Forelimb muscle (tissue), 1 donor: ENCODE measurements at regions not wholly inside any gene's neighbourhood (a gene's known extent, or its start where the extent isn't known, plus 50 kb on each side); places are given as distances from the start of the nearest gene placed in this dataset.
"Not testable (repeated sequence)": the region's sequence is repeated elsewhere in the genome, so short reads cannot be mapped to it uniquely, and the experiment has no call there.

Source experiments
- DNase-seq: peaks from one replicate; pipeline ENCODE4 v3.0.0-alpha.2; 2013; ENCODE audit warnings: low read depth

DNA sequence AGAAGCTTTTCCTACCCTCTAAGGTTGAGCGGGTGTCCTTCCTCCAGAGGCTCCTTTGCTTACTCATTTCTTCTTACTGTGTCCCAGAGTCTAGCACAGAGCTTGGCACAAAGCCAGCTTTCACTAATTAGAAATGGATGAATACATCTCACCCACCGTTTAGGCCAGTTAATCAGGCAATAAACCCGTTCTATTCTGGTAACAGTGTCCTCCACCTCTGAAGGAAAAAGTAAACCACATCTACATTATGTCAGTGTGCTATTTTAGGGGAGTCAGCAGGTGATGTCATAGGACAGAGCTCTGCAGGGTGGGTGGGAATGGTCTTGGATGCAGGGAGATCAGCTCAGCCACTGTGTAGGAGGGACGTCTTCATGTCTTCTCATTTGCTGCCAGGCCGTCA, 109.2 kb downstream of the OSTF1 start:
- DNase-seq: no peak

DNA sequence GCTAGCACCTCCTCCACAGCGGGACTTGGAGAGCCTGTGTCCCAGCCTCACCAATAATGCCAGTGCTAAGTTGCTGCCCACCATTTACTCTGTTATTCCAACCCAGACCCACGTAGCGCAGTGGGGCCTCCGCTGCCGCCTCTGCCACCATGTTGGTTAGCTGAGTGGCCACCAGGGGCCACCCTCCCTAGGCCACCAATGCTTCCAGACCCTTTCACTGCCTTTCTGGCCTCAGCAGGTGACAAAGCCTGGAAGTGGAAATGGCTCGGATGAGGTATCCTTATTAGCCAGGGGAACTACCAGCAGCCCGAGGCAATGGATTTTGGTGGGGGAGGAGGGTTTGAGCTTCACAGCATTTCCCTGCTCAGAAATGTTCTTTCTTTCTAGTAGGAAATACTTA, 110.1 kb downstream of the OSTF1 start:
- DNase-seq: no peak

DNA sequence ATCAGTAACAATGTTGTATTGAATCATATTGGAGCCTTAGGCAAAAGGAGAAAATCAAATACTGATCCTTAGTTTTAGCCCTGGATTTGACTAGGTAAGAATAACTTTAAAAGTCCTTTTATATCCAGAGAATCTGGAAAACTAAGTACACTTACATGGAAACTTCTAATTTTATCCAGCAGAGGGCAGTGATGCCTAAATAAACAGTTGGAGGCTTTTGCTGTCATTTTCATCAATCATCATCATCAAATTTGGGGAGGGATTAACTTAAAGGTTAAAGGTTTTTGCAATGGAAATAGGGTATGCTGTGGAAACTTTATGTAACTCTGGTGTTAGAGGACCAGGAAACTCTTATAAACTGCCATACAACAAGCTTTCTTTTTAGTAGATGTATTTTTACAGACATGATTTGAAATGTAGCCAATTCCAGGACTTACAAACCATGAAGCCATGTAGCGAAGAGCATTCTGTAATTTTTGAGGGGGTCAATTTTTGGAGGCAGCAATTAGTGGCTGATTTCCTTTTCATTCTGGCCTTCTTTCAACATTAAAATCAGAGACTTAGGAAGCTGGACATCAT, 112.7 kb downstream of the OSTF1 start:
- DNase-seq: peak; percentile 19

DNA sequence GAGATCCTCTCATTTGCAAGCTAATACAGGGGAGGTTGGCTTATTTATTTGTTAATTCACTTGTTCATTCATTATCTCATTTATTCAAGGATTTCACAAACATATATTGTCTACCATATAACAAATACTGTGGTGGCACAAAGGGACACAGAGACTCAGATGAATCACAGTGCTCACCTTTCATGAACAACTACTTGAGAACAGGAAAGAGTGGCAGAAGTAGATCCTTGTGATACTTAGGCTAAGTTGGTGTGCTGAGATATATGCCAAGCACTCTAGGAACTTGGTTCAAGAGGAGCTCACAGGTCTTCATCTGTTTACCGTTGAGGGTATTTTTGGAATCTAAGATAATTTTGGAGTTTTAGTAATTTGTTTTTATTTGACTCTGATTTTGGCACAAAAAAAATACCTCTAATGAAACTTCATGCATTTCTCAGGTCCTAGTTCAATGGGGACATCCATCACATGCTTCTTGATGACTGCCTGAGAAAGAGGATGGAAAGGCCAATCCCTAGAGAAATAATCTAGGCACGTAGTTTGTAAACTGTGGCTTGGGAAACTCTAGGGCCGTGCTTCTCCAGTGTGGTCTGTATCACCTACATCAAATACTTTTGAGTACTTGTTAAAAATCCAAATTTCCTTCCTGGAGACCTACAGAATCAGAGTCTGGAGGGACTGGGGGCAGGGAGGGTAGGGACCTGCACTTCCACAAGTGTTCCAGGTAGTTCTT, 113.3 kb downstream of the OSTF1 start:
- no peak for DNase-seq

DNA sequence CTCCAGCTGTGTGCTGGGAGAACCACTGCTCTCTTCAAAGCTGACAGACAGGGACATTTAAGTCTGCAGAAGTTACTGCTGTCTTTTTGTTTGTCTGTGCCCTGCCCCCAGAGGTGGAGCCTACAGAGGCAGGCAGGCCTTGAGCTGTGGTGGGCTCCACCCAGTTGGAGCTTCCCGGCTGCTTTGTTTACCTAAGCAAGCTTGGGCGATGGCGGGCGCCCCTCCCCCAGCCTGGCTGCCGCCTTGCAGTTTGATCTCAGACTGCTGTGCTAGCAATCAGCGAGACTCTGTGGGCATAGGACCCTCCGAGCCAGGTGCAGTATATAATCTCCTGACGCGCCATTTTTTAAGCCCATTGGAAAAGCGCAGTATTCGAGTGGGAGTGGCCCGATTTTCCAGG, 119.7 kb downstream of the OSTF1 start:
- DNase-seq: not testable (repeated sequence)

DNA sequence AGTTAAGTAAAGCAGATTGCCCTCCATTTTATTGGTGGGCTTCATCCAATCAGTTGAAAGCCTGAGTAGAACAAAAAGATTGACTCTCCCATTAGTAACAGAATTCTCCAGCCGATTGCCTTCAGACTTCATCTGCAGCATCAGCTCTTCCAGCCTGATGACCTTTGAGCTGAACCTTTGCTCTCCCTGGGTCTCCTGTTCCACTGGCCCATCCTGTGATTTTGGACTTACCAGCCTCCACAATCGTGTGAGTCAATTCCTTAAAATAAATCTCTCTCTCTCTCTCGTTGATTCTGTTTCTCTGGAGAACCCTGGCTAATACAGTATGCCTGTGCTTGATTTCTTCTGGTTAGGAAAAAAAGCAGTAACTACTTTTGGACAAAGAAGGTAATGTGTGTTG, 121.9 kb downstream of the OSTF1 start:
- no peak for DNase-seq

DNA sequence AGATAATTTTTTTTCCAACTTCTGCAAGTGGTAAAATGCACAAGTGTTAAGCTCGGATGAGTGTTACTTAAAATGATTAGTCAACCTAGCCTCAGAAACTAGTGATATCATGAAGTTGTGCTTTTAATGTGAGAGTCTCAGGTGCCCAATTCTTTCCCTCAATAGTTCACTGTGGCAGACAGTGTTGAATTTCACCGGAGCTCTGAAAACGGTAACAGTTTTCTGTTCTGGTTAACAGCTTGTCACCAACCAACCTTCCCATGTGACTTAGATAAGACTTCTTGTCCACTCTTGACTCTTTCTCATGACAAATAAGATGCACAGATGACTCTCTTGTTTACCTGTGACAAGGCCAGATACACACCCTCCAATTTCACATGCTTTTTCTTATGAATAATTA, 125.5 kb downstream of the OSTF1 start:
- no peak for DNase-seq

DNA sequence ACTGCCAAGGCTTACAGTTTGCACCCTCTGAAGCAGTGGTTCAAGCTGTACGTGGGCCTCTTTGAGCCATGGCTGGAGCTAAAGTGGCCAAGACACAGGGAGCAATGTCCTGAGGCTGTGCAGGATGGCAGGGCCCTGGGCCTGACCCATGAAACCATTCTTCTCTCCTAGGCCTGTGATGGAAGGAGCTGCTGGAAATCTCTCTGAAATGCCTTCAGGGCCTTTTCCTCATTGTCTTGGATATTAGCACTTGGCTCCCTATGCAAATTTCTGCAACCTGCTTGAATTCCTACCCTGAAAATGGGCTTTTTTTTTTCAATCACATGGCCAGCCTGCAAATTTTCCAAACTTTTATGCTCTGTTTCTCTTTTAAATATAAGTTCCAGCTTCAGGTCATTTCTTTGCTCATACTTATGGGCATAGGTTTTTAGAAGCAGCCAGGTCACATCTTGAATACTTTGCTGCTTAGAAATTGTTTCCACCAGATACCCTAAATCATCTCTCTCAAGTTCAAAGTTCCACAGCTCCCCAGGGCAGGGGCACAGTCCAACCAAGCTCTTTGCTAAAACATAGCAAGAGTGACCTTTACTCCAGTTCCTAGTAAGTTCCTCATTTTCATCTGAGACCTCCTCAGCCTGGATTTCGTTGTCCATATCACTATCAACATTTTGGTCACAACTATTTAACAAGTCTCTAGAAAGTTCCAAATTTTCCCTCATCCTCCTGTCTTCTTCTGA, 138.3 kb downstream of the OSTF1 start:
- no peak for DNase-seq

DNA sequence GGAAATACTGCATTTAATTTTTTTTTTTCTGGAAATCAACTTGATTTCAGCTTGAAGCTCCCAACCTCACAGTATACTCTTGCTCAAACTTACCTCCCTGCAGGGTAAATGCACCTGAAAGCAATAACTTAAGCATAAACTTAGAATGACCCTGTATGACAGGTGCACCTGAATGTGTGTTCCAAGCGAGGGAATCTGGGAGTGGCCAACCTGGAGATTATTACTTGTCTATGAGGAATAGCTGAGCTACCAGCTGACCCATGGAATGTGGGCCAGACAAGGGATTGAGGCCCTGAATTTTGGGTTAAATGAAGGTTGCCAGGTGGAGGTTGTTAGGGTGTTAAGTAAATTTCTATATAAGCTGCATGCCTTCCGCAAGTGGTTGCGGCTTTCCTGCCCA, 140.6 kb downstream of the OSTF1 start:
- DNase-seq: no peak

DNA sequence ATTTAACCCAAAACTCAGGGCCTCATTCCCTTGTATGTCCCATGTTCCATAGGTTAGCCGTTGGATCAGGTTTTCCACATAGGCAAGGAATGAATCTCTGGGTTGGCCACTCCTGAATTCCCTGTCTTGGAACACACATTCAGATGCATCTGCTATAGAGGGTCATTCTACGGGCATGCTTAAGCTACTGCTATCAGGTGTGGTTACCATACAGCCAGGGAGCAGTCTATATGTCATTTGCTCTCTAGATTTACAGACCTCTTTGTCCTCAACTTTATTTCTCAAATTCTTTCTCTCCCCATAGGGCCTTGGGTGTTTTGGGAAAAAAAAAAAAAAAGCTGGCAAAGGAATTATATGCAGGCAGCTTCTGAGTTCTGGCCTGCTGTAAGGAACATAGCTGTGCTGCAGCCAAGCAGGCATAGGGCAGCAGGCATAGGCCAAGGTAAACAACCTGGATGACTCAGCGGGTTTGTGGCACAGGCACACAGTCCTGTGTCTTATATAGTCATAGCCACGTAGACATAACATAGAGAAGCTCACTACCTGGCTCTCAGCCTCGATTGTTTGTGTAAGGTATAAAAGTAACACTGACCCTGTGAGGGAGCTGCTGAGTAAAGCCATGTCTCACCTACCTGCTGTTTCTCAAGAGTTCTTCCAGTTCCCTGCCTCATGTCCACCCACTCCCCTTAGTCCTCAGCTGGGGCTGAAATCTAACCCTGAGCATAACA, 141.5 kb downstream of the OSTF1 start:
- no peak for DNase-seq

DNA sequence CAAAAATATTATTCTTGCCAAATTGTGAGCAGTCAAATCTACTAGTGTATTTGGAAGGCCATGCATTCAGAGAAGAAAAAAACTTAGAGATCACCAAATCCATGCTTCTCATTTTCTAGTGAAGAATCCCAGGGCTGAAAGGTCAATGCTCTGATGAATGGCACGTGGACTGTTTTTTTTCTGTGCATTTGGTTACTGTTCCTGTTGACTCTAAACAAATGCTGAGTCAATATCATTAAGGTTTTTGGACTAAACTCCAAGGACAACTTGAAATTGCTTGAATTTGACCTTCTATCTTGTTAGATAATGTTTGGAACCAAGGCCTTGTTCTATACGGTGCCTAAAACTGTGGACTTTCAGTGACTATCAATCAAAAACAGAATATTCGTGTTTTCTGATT, 142.2 kb downstream of the OSTF1 start:
- no peak for DNase-seq

DNA sequence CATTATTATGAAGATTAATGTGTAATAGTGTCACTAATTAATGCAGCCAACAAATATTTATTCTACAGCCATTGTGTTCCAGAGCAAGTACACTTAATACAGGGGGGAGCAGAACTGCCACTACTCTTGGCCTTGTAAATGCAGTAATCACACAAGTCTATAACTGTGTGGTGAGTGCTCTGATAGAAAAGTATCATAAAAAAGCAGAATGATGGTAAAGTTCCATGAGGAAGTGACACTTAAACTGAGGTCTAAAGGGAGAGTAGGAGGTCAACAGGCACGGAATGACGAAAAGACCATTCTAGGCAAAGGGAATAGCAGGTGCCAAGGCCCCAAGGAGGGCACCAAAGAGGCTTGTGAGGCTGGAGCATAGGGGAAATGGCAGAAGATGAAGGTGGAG, 142.9 kb downstream of the OSTF1 start:
- no peak for DNase-seq

DNA sequence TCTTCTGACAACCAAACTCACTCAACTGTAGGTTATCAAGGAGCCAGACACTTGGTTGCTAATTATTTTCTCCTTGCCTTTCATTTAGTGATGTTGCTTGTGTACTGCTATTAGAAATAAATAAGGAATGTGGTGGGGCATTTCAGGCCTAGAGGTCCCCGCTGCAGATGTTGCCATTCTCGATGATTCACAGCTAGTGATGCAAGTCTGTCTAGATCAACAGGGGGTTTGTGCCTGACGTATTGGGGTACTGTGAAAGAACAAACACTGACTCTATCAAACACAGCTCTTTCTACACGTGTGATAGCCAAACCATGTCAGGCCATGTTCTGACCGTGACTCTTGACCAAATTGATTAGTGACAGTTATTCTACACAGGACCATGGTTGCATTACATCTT, 144.7 kb downstream of the OSTF1 start:
- no peak for DNase-seq

DNA sequence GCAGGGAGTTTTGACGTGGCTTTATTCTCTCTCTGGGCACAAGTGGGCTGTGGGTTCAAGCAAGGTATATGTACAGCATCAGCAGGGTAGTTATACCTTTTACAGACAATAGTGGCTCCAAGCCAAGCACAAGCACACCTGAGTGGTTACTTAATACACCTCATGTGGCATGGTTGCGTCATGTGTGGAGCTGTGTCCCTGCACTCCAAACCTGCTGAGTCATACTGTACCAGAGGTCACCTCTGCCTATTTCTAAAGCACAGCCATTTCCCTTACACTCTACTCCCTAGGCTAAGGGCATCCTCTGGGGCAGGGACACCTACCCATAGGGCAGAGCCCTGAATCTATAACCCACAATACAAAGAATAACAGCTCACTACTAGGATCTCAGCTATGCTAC, 147.3 kb downstream of the OSTF1 start:
- DNase-seq: no peak

DNA sequence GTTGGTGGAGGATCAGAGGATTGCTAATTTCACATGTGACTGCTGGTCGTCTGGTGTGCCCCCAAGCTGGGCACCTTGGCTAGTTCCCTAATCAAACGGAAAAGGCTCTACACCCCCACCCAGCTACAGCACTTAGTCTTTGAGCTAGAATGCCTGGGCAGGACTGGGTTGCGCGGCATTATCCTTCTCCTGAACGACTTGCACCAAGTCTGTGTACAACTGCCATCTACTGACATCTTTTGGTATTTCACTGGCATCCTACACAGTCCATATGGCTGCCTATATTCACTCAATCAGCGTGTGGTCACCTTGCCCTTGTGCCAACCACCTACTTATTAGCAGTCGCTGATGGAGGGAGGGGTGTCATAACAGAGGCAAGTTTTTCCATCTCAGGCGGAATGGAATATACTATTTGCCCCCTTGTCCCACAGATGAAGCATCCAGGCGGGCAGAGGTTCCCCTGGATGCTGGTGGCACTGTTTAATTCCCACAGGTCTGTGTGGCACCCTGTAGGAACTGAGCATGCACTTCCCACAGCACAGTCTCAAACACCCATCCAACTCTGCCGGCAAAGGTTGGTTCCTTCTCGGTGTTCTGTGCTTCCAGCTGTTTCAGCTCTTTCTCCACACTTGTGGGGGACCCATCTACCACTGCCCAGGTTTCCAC, 150.1 kb downstream of the OSTF1 start:
- peak; percentile 19 for DNase-seq

DNA sequence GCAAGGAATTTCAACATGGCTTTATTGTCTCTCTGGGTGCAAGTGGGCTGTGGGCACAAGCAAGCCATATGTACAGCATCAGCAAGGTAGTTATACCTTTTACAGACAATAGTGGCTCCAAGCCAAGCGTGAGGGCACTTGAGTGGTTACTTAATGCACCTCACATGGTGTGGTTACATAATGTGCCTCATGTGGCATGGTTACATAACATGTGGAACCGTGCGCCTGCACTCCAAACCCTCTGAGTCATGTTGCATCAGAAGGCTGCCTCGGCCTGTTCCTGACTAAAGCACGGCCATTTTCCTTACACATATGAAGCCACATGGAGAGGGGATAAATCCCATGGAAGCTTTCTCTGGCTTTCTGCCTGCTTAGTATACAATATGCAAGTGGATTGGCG, 150.9 kb downstream of the OSTF1 start:
- DNase-seq: no peak

DNA sequence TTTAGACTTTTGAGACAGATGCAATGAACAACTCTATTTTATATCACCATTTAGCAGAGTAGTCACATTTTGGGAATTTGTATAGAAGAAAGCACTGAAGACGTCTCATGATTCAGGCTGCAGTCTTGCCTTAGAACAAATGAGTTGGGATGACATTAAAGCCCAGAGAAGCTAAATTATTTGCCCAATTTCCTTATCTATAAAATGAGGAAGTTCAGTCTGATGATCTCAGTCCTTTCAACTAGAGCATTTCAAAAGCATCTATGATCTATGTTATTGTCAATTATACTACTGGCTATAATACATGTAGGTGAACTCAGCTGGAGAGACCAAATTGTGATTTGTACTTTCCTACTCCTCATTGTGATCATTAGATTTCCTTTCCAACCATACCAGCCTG, 154.1 kb downstream of the OSTF1 start:
- DNase-seq: no peak

DNA sequence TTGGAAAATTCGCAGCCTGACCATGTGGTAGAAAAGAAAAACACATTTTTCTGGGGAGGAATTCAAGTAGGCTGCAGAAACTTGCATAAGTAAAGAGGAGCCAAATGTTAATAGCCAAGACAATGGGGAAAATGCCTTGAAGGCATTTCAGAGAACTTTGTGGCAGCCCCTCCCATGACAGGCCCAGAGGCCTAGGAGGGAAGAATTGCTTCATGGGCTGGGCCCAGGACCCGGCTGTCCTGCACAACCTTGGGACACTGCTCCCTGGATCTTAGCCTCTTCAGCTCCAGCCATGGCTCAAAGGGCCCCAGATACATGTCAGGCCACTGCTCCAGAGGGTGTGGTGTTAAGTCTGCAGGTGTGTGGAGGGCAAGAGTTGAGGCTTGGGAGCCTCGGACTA, 158.6 kb downstream of the OSTF1 start:
- DNase-seq: no peak

DNA sequence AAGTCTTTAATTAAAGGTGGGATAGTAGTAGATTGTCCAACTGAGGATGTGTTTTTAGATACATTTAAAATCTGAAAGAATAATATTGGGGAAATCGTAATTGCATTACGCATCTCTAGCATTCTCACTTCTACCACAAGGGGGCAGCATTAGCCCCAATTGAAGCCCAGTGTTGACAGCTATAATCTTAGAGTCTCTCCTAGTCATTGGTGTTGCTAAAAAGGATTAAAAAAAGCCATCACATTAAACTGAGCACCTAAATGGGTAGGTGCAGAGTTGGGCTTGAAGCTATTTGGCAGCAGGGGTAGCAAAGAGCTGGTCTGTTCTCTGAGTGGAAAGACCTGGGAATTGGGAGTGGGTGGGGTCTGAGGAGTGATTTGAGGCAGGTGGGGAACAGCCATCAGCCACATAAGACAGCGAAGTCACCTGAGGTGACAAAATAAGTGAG, 177.2 kb downstream of the OSTF1 start:
- peak; percentile 14 for DNase-seq

DNA sequence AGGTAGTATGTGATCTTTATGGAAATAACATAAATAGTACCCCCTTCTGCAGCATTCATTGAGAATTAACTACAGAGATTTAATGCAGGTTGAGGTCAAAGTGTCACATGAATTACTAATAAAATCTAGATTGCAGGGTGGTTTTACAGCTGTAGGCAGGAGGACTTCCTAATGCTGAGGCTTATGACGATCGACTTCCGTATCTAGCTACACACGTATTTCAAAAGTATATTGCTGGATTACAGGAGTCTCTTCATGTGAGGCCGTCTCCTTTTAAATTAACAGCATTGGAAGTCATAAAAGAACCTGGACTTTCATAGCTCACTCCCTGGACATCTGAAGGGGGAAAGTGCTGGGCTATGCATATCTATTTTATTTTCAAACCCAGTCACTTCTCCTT, 180.9 kb downstream of the OSTF1 start:
- DNase-seq: no peak

DNA sequence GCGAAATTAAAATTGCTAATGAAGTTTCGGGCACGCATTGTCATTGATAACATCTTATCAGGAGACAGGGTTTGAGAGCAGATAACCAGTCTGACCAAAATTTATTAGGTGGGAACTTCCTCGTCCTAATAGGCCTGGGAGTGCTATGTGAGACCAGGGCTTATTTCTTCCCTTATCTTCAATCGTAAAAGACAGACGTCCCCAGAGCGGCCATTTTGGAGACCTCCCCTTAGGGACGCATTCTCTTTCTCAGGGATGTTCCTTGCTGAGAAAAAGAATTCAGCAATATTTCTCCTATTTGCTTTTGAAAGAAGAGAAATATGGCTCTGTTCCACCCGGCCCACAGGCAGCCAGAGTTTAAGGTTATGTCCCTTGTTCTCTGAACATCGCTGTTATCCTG, 184.7 kb downstream of the OSTF1 start:
- DNase-seq: not testable (repeated sequence)

DNA sequence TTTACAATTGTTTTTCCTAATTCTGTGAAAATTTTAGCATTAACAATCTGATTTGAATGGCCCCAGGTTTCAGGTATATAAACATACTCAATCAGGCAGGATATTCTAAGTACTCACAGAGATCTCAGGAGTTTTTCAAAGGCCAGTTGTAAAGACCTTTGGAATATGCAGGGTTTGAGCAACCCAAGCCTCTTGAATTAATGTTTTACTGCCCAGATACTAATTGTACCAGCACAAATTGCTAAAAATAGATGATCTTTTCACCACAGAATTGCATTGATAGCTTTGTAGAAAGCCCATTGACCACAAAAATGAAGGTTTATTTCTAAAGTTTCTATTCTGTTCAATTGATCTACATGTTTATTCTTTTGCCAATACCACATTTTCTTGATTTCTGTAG, 186.5 kb downstream of the OSTF1 start:
- DNase-seq: no peak
